Ovary (tissue), 7 donors: ENCODE measurements at regions not wholly inside any gene's neighbourhood (a gene's known extent, or its start where the extent isn't known, plus 50 kb on each side); places are given as distances from the start of the nearest gene placed in this dataset.
A peak's percentile ranks its signal among the peaks of the same experiment; 100 is the strongest.

Experiments
- DNase-seq, 5 donors: peaks; one replicate each; pipeline ENCODE4 v3.0.0-alpha.2; 2019 to 2020
- H3K27ac ChIP-seq, 2 donors: fragments of 200-600 bp; one replicate each; pipeline versions ENCODE4 v1.5.1 to v1.8.0; 2019 to 2022
- H3K27me3 ChIP-seq: fragments of 200-600 bp; one replicate; pipeline ENCODE4 v1.8.0; 2022
- H3K36me3 ChIP-seq: fragments of 200-600 bp; sonication (generic); one replicate; pipeline ENCODE4 v1.5.1; 2019
- H3K4me1 ChIP-seq: one replicate; pipeline ENCODE4 v1.8.1; 2013; ENCODE audit warnings: mild to moderate bottlenecking, moderate library complexity; ENCODE audit not compliant: insufficient read depth
- H3K4me3 ChIP-seq: fragments of 200-600 bp; sonication (generic); one replicate; pipeline ENCODE4 v1.5.1; 2017
- H3K9me3 ChIP-seq, 2 donors: fragments of 200-600 bp in 1 of 2; sonication (generic) in 1 of 2; one replicate each; pipeline versions ENCODE4 v1.5.1 to v1.8.1; 2013 to 2019; ENCODE audit warnings: mild to moderate bottlenecking in 1 of 2, moderate library complexity in 1 of 2
- CTCF ChIP-seq, 3 donors: fragments of 450-650 bp in 2 of 3; fragments of 200-600 bp in 1 of 3; IDR thresholded peaks; one replicate each; pipeline versions ENCODE4 v1.5.1 to v1.8.0; 2016 to 2022; ENCODE audit warnings: antibody characterized with exemption in 3 of 3, mild to moderate bottlenecking in 1 of 3
- EP300 ChIP-seq: sonication (generic); formaldehyde crosslinking; IDR thresholded peaks from one replicate; pipeline ENCODE4 v1.6.1; 2017; ENCODE audit warnings: antibody characterized with exemption
- POLR2A ChIP-seq: fragments of 450-650 bp; IDR thresholded peaks from one replicate; pipeline ENCODE4 v1.6.1; 2017; ENCODE audit warnings: antibody characterized with exemption, mild to moderate bottlenecking, moderate library complexity
- WGBS, 3 donors: extraction: QIAGEN DNeasy Blood & Tissue Kit in 1 of 3; methylation state at CpG; one replicate each; pipeline versions ENCODE4 v1.1.5 to v1.1.7; 2013 to 2017; 5-methylcytosine and 5-hydroxymethylcytosine counted together
- intact Hi-C, 4 donors: fragments of 100-400 bp; cut with DNase I; formaldehyde crosslinking; loops; one replicate each; pipeline versions ENCODE4 v1.11.0 to v1.15.1; 2022 to 2023
- donor health status: DM: no; HTN: no; CAD: no; lungs with moderate emphysema.
- donor health status: DM: no; HTN: no; CAD: no.
- donor health status: Bipolar disorder and iron deficiency.
- donor health status: DM: no; HTN: no; CAD: no.
- donor health status: DM: yes; HTN: yes; CAD: no.

DNA sequence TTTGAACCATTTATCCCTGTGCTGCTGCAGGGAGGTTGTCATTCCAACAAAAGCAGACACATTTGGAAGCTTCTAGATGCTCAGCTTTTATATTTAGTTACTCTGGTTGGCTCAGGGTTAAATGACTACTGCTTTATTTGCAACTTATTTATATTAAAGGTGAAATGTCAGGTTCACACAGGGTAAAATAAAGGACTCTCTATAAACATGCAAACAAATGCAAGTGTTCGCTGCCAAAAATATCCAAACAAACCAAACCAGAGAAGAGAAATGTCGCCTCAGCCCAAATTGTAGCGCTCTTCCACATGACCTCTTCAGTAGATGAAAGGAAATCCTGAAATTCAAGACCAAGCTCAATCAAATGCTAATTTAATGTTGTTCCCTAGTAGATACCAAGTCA lies 57.0 kb upstream of the LIFR start:
- peaks cover 0 to 3% of the 10 kb centered on the region in 2 donors for H3K9me3 ChIP-seq
- 42 to 72% (median 53%) methylated on average over 3 of the region's 3 CpGs for WGBS, 3 donors
- intact Hi-C loops, result no loop called here
- DNase-seq, result no peak
- TF ChIP-seq CTCF (IDR thresholded peaks at IDR 0.05) (no peak), POLR2A (no peak), EP300 (no peak)
- H3K4me3 ChIP-seq, result no peak overlapping the region
- peaks cover 1% of the 10 kb centered on the region for H3K4me1 ChIP-seq
- H3K27ac ChIP-seq, result no peak overlapping the region
- no peaks in the 10 kb centered on the region for H3K36me3 ChIP-seq
- no peaks in the 10 kb centered on the region for H3K27me3 ChIP-seq

- no peak overlapping the region for H3K27ac ChIP-seq
- H3K9me3 ChIP-seq, result peaks cover 0 to 3% of the 10 kb centered on the region in 2 donors
- TF ChIP-seq CTCF (IDR thresholded peaks at IDR 0.05) (no peak), EP300 (no peak), POLR2A (no peak)
- H3K4me1 ChIP-seq, result no peaks in the 10 kb centered on the region
- H3K27me3 ChIP-seq, result no peaks in the 10 kb centered on the region
- WGBS, 3 donors, result 88 to 90% (median 90%) methylated on average over 5 of the region's 5 CpGs
- H3K4me3 ChIP-seq, result no peak overlapping the region
- no peaks in the 10 kb centered on the region for H3K36me3 ChIP-seq
- intact Hi-C loops, result no loop called here
- no peak for DNase-seq
Observed at GRCh38 chr5:38613992-38614836, 57.8 kb upstream of the LIFR start.

DNA sequence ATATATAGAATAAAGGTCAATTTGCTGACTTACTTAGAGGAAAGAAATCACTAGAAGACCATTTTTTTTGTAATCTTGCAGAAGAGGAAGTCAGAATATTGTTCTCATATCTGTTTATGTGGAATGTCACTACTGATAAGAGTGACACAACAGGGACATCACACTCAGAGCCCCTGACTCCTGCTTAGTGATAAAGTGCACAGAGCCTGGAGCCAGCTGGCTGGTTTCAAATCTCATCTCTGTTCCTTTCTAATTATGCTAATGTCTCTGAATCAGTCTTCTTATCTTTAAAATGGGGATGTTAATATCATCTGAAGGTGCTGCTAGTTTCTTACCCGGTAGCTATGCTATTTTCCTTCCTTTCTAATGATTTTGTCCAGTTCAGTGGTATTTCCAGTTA lies 58.6 kb upstream of the LIFR start:
- H3K9me3 ChIP-seq, result peaks cover 0 to 3% of the 10 kb centered on the region in 2 donors
- intact Hi-C loops, result no loop called here
- 88 to 100% (median 90%) methylated on average over 1 of the region's 1 CpG for WGBS, 3 donors
- H3K4me3 ChIP-seq, result no peak overlapping the region
- TF ChIP-seq POLR2A (no peak), CTCF (IDR thresholded peaks at IDR 0.05) (no peak)
- no peak for DNase-seq
- H3K36me3 ChIP-seq, result no peaks in the 10 kb centered on the region
- H3K27me3 ChIP-seq, result no peaks in the 10 kb centered on the region
- H3K27ac ChIP-seq, result no peak overlapping the region
- H3K4me1 ChIP-seq, result no peaks in the 10 kb centered on the region

- WGBS, 3 donors, result 12 to 27% (median 26%) methylated on average over 3 of the region's 3 CpGs
- intact Hi-C loops, result no loop called here
Observed at GRCh38 chr5:38615981-38616451, 59.6 kb upstream of the LIFR start.

More at GRCh38 chr5:38615981-38616451, 59.6 kb upstream of the LIFR start:
- H3K27ac ChIP-seq, result no peak overlapping the region
- H3K4me3 ChIP-seq, result no peak overlapping the region
- peak in 1 of 5 donors; percentile 16 for DNase-seq
- H3K36me3 ChIP-seq, result no peaks in the 10 kb centered on the region
- peaks cover 0 to 3% of the 10 kb centered on the region in 2 donors for H3K9me3 ChIP-seq
- no peaks in the 10 kb centered on the region for H3K4me1 ChIP-seq
- no peak for TF ChIP-seq CTCF (IDR thresholded peaks at IDR 0.05)
- TF ChIP-seq POLR2A, result no peak
- no peak for TF ChIP-seq EP300
- no peaks in the 10 kb centered on the region for H3K27me3 ChIP-seq
